Kidney epithelial cell (primary cell): ENCODE measurements at regions not wholly inside any gene's neighbourhood (a gene's known extent, or its start where the extent isn't known, plus 50 kb on each side); places are given as distances from the start of the nearest gene placed in this dataset.

Source experiments
- DNase-seq: peaks from one replicate; pipeline ENCODE4 v3.0.0-alpha.2; 2010; ENCODE audit warnings: low read depth
- H3K27me3 ChIP-seq: 2 replicates; pipeline ENCODE4 v1.6.0; 2011; ENCODE audit warnings: low read length; ENCODE audit not compliant: control insufficient read depth, insufficient read depth
- H3K36me3 ChIP-seq: 2 replicates; pipeline ENCODE4 v1.5.1; 2011; ENCODE audit warnings: low read length; ENCODE audit not compliant: control insufficient read depth, insufficient read depth
- H3K4me3 ChIP-seq: 2 replicates; pipeline ENCODE4 v1.5.1; 2011; ENCODE audit warnings: low read depth, mild to moderate bottlenecking, control low read depth, low read length
- TF ChIP-seq, protein P1 (sequence below): IDR thresholded peaks from 2 replicates; pipeline ENCODE4 v1.5.1; 2011; ENCODE audit warnings: mild to moderate bottlenecking, moderate library complexity, low read length, control low read depth, inconsistent platforms; ENCODE audit not compliant: insufficient read depth, poor library complexity, severe bottlenecking

DNA sequence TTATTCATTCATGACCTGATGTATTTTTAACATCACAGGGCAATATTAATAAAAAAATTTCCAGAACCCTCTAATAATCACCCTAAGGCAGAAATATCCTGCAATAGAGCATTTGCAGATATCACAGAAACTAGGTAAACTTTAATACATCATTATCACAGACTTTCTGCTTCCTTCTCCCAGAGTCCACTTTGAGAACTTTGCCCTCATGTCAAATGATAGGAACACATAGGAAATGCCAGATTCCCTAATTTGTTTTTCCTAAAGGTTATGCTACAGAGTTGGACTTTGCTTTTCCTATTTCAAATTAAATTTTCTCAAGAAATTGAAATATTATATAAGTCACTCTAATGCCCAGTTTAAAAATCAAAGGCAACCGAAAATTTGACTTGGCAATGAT, 352.8 kb upstream of the LRP1B start:
- Histone ChIP-seq H3K27me3 (no peaks in the 10 kb centered on the region), H3K4me3 (no peak overlapping the region), H3K36me3 (no peaks in the 10 kb centered on the region)
- TF ChIP-seq, protein P1, sequence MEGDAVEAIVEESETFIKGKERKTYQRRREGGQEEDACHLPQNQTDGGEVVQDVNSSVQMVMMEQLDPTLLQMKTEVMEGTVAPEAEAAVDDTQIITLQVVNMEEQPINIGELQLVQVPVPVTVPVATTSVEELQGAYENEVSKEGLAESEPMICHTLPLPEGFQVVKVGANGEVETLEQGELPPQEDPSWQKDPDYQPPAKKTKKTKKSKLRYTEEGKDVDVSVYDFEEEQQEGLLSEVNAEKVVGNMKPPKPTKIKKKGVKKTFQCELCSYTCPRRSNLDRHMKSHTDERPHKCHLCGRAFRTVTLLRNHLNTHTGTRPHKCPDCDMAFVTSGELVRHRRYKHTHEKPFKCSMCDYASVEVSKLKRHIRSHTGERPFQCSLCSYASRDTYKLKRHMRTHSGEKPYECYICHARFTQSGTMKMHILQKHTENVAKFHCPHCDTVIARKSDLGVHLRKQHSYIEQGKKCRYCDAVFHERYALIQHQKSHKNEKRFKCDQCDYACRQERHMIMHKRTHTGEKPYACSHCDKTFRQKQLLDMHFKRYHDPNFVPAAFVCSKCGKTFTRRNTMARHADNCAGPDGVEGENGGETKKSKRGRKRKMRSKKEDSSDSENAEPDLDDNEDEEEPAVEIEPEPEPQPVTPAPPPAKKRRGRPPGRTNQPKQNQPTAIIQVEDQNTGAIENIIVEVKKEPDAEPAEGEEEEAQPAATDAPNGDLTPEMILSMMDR, result no peak
- DNase-seq, result no peak

DNA sequence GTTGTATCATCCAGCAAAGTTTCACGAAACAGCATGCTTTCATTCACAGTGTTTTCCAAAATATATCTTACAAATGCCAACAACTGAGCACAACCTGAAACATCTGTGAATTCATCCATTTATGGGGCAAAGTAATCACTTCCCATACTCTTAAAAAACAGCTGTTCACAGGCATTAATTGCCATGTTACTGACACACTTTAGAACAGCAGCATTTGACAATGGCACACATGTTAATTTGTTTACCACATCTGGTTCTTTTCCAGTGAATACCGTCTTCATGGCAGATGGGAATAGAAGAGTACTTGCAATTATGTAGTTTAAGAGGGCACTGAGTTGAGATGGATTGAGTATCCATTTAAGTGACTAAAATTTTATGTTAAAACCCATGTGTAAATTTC, 347.4 kb upstream of the LRP1B start:
- TF ChIP-seq, protein P1, result no peak
- no peak overlapping the region for H3K4me3 ChIP-seq
- no peaks in the 10 kb centered on the region for H3K27me3 ChIP-seq
- DNase-seq, result no peak
- no peaks in the 10 kb centered on the region for H3K36me3 ChIP-seq

DNA sequence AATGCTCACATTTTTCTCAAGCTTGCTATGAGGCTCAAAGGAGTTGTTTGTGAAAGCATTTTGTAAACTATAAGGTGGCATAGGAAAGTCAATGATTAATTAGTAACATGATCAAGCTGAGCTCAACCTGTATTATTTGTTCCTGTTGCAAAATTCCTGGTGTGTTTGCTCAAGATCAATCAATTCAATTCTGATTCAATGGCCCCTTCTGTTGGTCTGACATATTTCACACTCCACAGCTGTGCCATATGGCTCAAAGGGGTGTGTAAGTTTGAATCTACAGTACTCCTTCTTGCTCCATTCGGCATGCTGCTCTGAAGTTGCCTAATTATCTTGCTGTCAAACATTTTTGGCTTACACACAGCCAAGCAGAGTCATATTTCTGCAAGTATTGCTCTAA, 341.6 kb upstream of the LRP1B start:
- Histone ChIP-seq H3K27me3 (no peaks in the 10 kb centered on the region), H3K36me3 (no peaks in the 10 kb centered on the region), H3K4me3 (no peak overlapping the region)
- TF ChIP-seq, protein P1, result no peak
- no peak for DNase-seq

DNA sequence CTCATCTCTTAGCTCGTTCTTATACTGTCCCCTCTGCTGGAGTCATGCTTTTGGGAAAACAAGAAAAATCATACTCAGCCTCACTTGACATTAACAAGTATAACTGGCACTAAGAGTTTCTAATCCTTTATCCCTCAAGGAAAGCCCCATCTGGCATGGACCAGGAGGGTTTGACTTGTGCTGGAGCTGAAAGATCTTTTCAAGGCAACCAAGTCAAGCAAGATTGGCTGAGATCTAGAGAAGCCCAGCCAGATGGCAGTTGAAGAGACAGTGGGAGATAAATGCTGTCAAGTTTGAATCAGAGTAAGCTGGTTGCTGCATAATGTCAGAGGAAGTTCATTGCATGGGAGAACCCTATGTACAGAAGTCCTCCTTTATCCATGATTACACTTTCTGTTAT, 336.5 kb upstream of the LRP1B start:
- TF ChIP-seq, protein P1, result no peak
- DNase-seq, result no peak
- Histone ChIP-seq H3K4me3 (no peak overlapping the region), H3K36me3 (no peaks in the 10 kb centered on the region), H3K27me3 (no peaks in the 10 kb centered on the region)

DNA sequence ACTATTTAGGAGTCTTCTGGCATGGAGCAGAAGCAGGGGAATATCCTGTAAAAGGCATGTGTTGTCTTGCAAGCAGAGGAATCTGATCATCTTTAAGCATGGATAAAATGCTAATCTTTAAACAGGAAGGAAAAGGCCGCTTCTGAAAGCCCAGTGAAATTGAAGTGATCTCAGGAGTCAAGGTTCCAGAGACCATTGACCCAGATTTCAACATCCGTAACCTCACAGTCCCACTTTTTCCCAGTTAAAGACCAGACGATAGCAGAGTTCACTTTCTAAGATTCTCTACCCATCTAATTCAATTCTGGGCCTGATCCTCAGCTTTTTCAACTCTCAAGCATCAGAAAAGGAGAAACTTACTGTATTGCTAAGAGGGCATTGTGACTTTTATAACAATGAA, 332.2 kb upstream of the LRP1B start:
- TF ChIP-seq, protein P1, result no peak
- Histone ChIP-seq H3K27me3 (no peaks in the 10 kb centered on the region), H3K4me3 (no peak overlapping the region), H3K36me3 (no peaks in the 10 kb centered on the region)
- DNase-seq, result no peak

DNA sequence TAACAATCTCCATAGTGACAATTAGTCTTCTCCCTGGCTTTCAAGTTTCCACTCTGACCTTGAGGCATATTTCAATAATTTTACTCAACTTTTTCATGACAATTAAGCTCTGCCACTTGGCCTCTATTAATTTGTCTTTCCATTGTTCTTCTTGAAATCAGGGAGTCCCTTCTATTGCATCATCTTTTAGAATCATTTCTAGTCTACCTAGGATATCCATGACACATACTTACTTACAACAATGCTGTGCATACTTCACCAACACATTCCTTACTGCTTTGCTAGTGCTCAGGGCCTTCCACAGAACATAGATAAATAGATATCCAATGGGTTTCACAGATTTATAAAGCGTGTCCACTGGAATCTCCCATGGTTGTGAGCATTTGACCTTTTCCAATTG, 331.5 kb upstream of the LRP1B start:
- TF ChIP-seq, protein P1, result no peak
- no peak for DNase-seq
- Histone ChIP-seq H3K27me3 (no peaks in the 10 kb centered on the region), H3K4me3 (no peak overlapping the region), H3K36me3 (no peaks in the 10 kb centered on the region)
